Nephron progenitor cell (in vitro differentiated cells): ENCODE measurements at regions not wholly inside any gene's neighbourhood (a gene's known extent, or its start where the extent isn't known, plus 50 kb on each side); places are given as distances from the start of the nearest gene placed in this dataset.
A peak's percentile ranks its signal among the peaks of the same experiment; 100 is the strongest.

Source experiments
- DNase-seq: peaks from one replicate; pipeline ENCODE4 v3.0.0; 2021
- H3K27ac Mint-ChIP-seq: 2 replicates; pipeline ENCODE4 v1.8.0; 2021; ENCODE audit warnings: mild to moderate bottlenecking, moderate library complexity, mixed read lengths
- H3K27me3 Mint-ChIP-seq: 2 replicates; pipeline ENCODE4 v1.8.0; 2021; ENCODE audit warnings: mild to moderate bottlenecking, low read depth, mixed read lengths; ENCODE audit not compliant: poor library complexity
- H3K36me3 Mint-ChIP-seq: 2 replicates; pipeline ENCODE4 v1.8.0; 2021; ENCODE audit warnings: low read depth, mixed read lengths
- H3K4me1 Mint-ChIP-seq: 2 replicates; pipeline ENCODE4 v1.8.0; 2021; ENCODE audit warnings: mixed read lengths
- H3K4me3 Mint-ChIP-seq: 2 replicates; pipeline ENCODE4 v1.8.0; 2021; ENCODE audit warnings: mild to moderate bottlenecking, moderate library complexity, mixed read lengths
- H3K9me3 Mint-ChIP-seq: 2 replicates; pipeline ENCODE4 v1.8.0; 2021; ENCODE audit warnings: mild to moderate bottlenecking, moderate library complexity, mixed read lengths
- TF ChIP-seq, protein P1 (sequence below): fragments of 200-600 bp; sonication (generic); IDR thresholded peaks from 2 replicates; pipeline ENCODE4 v1.5.0; 2021; ENCODE audit warnings: antibody characterized with exemption

DNA sequence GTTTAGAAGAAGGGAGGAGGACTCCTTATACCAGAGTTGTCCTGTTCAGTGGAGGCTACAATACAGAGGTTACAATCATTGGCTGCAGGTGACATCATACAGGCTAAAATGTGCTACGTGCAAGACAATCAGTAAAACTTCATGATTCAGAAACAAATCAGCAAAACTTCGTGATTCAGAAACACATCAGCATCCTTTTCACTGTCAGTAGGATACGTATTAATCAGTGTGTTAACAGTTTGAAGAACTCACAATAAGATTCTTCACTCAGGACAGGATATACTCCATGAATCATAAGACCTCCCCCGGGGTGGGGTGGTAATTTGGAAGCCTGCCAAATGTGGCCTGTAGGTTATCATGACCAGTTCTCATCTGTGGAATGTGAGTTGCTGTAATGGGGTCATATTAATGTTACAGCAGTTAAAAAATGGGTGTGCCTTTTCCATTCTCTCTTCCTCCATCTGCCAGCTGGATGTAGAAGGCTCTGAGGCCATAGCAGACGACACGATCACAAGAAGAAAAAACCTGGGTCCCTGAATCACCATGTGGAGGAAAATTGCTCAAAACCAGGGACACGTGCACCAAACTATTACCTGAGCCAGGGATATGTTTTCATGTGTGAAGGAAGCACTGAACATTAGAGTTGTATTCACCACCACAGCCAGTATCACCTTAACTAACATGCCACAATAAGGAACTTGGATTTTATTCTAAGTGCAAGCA lies 134.8 kb upstream of the CREB1 start:
- Mint-ChIP-seq H3K4me3 (no peak overlapping the region), H3K36me3 (no peaks in the 10 kb centered on the region), H3K27ac (no peak overlapping the region), H3K4me1 (peaks cover 43% of the 10 kb centered on the region), H3K9me3 (peaks cover 6% of the 10 kb centered on the region), H3K27me3 (peaks cover 8% of the 10 kb centered on the region)
- no peak for DNase-seq
- TF ChIP-seq, protein P1, sequence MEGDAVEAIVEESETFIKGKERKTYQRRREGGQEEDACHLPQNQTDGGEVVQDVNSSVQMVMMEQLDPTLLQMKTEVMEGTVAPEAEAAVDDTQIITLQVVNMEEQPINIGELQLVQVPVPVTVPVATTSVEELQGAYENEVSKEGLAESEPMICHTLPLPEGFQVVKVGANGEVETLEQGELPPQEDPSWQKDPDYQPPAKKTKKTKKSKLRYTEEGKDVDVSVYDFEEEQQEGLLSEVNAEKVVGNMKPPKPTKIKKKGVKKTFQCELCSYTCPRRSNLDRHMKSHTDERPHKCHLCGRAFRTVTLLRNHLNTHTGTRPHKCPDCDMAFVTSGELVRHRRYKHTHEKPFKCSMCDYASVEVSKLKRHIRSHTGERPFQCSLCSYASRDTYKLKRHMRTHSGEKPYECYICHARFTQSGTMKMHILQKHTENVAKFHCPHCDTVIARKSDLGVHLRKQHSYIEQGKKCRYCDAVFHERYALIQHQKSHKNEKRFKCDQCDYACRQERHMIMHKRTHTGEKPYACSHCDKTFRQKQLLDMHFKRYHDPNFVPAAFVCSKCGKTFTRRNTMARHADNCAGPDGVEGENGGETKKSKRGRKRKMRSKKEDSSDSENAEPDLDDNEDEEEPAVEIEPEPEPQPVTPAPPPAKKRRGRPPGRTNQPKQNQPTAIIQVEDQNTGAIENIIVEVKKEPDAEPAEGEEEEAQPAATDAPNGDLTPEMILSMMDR: no peak

GRCh38 chr2:207395535-207396251 lies 134.1 kb upstream of the CREB1 start:
- H3K4me3 Mint-ChIP-seq: no peak overlapping the region

DNA sequence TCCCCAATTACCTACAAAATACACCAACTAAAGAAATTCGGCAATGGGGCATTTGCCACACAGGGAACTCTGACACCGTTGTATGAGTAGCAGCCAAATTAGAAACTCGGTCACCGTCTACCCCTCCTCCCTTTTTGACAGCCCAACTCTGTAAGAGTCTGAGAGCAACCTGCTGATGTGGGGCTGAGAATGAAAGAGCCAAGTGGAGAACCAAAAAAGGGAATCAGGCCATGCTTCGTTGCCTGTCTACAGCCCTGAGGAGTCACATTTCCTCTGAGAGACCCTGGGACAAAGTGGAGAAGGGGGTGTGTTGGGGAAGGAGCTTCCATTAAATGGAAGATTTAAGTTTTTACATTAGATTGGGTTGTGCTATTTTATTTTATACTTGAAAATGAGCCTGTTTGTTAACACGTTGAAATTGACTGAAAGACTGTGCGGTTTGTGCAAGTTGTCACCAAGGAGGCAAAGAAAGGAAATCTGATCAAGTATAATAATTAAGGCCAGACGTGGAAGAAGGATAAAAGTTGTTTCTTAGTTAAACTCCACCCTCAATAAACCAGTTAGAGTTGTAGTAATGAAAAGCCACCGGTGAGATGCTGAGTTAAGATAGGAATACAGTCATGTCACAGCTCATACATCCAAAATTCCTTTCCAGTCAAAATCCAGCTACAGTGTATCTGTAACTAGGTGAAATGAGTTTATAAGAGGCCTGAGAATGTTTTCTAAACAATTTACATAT lies 131.7 kb upstream of the CREB1 start:
- H3K27me3 Mint-ChIP-seq: peaks cover 5% of the 10 kb centered on the region
- H3K4me3 Mint-ChIP-seq: peak overlapping the region; percentile 6
- DNase-seq: no peak
- no peaks in the 10 kb centered on the region for H3K36me3 Mint-ChIP-seq
- TF ChIP-seq, protein P1: no peak
- H3K9me3 Mint-ChIP-seq: peaks cover 6% of the 10 kb centered on the region
- H3K27ac Mint-ChIP-seq: peak overlapping the region; percentile 65
- H3K4me1 Mint-ChIP-seq: peaks cover 38% of the 10 kb centered on the region

More at GRCh38 chr2:207395535-207396251, 134.1 kb upstream of the CREB1 start:
- H3K27ac Mint-ChIP-seq: no peak overlapping the region
- H3K4me1 Mint-ChIP-seq: peaks cover 43% of the 10 kb centered on the region
- H3K36me3 Mint-ChIP-seq: no peaks in the 10 kb centered on the region
- TF ChIP-seq, protein P1: no peak
- DNase-seq: no peak
- H3K9me3 Mint-ChIP-seq: peaks cover 6% of the 10 kb centered on the region
- peaks cover 8% of the 10 kb centered on the region for H3K27me3 Mint-ChIP-seq

GRCh38 chr2:207399301-207399700 lies 130.5 kb upstream of the CREB1 start:
- Mint-ChIP-seq H3K36me3 (no peaks in the 10 kb centered on the region), H3K4me1 (peaks cover 34% of the 10 kb centered on the region), H3K4me3 (no peak overlapping the region), H3K27ac (no peak overlapping the region), H3K9me3 (peaks cover 6% of the 10 kb centered on the region), H3K27me3 (peaks cover 5% of the 10 kb centered on the region)
- TF ChIP-seq, protein P1: no peak
- no peak for DNase-seq

DNA sequence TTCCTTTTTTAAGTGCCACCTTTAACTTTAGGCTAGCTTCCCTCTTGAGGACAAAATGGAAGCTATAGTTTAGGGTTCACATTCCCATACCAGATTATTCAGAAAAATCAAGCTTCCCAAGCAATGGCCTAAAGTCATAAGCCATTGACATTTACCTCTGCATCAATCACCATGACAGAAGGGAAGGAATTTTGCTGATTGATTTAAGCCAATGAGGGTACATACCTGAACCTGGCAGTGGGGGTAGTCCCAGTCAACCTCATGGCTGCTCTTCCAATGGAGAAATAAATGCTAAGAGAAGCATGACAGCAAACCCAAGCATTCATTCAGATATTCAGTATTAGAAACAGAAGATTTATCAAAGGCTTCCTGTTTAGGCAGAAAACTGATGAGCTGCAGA lies 128.4 kb upstream of the CREB1 start:
- H3K4me1 Mint-ChIP-seq: peaks cover 23% of the 10 kb centered on the region
- H3K36me3 Mint-ChIP-seq: no peaks in the 10 kb centered on the region
- TF ChIP-seq, protein P1: no peak
- H3K9me3 Mint-ChIP-seq: no peaks in the 10 kb centered on the region
- no peak overlapping the region for H3K27ac Mint-ChIP-seq
- H3K4me3 Mint-ChIP-seq: no peak overlapping the region
- H3K27me3 Mint-ChIP-seq: peaks cover 5% of the 10 kb centered on the region
- no peak for DNase-seq
